ENCODE measurements at regions not wholly inside any gene's neighbourhood (a gene's known extent, or its start where the extent isn't known, plus 50 kb on each side); places are given as distances from the start of the nearest gene placed in this dataset.
"Not testable (repeated sequence)": the region's sequence is repeated elsewhere in the genome, so short reads cannot be mapped to it uniquely, and the experiment has no call there.

DNA sequence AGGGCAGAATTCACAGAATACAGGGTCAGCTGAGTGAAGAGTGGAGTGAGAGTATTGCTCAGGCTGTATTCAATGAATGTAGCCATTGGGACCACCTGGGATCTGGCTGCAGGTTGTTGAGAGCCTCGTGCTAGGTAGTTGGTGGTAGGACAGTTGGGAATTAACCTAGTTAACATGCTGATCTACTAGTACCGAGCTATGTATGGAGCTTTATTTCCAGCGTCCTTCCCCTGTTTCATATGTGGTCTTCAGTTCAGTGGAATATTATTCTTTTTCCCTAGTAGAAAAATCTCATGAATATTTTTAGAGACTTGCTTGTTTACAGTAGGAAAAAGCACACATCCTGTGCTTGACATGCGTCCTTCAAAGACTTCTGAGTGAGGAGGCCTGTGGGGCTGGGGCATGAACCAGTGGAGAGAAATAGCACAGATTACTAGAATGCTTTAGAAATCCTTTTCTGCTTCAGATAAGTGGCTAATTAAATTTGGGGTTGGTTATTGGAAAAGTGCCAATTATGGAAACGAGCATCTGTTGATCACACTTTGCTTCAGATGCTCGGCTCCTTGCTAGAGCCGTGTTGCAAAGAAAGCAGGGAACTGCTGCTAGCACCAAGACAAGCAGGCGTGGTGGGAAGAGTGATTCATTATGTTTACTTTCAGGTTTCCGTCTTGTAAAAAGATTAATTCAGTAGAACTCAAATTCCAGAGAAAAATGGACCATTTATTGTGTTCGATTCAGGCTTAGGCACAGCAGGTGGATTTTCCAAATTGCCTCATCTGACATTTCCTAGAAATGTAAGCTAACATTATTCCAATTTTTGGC is 53.6 kb downstream of the ARF6 start:
- no peak for DNase-seq (ENCODE audit: low read depth)

DNA sequence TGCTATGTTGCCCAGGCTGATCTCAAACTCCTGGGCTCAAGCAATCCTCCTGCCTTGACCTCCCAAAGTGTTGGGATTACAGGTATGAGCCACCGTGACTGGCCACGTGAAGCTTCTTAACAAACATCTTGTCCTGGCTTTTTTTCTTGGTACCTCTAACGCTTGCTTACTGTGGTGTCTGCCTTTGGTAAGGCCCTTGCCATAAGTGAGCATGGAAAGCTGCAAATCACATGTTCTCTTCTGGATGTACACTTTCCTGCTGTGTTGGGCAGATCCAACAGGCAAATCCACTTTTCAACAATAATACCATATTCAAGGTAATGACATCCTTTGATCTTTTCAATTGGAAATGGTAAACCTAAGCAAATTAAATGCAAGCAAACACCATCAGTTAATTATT is 54.6 kb downstream of the ARF6 start:
- DNase-seq (ENCODE audit: low read depth): no peak

DNA sequence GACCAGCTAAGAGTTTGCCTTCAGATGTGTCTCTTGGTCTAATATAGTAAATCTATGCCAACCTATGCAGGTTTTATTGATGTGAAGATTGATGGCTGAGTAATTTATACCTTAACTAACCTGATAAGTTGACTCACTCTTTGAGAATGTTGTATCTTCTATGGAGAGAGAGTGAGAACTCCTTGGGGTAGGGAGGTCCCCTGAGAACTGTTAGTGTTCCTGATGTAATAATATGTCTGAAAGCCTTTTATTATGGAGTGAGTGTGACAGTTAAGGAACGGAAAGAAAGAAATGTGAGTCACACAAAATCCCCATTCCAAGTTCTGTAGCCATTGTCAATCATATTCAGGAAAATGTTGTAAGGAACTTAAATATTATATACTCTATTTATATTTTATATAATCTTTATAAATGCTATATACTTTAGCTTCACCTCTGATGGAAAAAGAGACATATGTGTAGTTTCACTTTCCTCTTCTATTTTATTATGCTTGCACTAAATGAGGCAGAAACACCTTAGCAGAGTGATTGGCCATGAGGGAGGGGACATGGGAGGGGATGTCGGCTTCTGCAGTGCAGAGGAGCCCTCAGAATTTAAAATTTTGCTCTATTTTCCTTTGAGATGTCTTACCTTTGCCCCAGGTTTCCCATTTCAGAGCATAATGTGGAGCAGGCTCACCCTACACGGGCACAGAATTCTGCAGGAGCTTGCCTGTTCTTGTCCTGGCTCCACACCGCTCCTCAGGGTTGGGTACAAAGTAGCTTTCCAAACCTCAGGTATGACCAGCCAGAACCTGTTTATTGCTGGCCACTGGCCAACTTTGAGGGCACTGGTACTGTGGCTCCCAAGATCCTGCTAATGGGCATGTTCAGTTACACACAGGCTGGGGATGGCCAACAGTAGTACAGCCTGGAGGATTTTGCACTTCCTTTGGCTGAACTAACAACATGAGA is 57.7 kb downstream of the ARF6 start:
- DNase-seq (ENCODE audit: low read depth): no peak

DNA sequence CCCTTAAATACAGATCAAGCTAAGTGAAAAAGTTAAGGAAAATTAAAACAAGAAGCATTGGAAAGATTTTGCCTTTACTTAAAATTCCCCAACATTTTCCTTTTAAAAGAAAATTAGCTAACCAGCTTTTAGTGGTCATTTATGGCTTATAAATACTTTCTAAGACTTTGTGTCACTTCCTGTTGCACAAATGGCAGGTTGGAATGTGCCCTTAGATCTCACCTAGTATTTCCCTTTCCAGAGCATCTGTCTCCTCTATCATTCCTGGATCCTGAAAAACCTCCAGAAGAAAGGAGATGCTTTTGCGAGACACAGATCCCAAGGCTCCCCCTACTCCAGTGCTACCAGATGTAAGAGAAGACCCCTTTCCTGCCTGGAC is 58.3 kb downstream of the ARF6 start:
- DNase-seq (ENCODE audit: low read depth): no peak

DNA sequence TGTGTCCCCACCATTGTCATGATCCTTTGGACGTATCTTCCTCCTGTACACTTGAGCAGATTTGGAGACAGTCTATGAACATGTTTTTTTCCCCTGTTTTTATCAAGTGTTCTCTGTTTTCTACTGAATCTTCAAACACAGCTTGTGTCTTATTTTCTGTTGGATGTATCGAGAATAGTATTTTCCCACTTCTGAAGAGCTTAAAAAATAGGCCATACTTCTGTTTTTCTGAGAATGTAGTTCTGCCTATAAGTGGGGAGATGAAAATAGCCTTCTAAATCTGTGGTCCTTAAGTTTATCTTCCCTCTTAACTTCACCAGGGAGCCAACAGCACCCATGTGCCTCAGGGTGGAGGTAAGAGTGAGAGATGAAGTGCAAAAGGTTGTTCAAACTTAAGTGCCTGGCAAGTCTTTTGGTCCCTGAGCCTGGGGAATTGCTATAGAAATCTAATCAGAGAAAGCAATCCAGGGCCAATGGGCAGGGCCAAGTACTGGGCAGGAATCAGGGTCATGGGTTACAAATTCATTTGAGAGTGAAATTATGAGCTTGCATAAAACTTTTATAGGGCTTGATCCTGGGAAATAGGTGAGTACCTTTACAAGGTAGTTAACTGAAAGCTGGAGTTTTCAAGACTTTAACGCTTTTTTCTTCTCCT is 58.9 kb downstream of the ARF6 start:
- no peak for DNase-seq (ENCODE audit: low read depth)

DNA sequence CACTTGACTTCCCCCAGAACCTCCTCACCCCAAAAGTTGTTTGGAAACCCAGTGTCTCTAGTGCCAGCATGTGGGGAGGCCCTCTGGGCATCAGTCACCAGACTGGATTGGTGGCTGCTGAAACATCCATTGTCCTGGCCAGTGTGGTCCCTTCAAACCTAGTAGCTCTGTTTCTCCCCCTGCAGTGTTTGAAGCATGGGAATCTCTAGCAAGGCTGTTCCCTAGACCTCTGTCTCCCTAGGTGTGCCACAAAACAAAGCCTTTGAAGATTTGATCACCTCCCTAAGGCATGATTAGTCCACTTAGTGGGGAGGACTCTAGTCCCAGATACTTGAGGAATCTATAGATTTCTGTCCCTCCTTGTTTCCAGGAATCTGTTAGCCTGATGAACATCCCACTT is 60.3 kb downstream of the ARF6 start:
- no peak for DNase-seq (ENCODE audit: low read depth)

DNA sequence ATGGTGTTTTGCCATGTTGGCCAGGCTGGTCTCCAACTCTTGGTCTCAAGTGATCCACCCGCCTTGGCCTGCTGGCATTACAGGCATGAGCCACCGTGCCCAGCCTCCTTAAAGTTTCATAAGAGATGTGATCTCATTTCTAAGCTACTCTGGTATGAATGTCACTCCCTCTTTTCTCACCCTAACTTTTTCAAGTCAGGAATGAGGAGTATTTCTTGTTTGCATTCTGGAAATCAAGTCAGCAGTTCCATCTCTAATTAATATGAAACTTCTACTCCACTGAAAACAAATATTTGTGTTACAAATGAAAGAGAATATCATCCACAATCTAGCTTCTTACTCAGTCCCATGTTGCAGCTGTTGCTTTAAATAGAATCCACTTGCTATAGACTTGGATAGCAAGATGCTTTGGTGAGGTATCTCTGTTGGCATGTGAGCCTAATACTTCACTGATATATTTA is 61.3 kb downstream of the ARF6 start:
- DNase-seq (ENCODE audit: low read depth): no peak

DNA sequence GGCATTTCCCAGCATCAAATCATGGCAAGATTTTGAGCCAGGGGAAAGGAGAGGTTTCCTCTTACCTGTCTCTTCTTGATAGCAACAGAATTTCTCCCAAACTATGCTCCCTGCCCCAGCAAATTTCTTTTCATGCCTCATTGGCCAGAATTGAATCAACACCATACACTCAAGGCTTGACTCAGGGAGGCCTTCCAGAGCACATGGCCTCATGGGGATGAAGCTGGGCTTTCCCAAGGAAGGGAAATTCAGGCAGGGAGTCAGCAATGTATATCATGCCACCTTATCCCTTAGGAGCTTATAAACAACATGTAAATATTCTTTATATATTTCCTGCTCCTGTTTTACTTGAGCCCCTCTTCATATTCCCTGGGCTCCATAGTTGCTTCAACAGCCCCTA is 62.1 kb downstream of the ARF6 start:
- DNase-seq (ENCODE audit: low read depth): no peak

DNA sequence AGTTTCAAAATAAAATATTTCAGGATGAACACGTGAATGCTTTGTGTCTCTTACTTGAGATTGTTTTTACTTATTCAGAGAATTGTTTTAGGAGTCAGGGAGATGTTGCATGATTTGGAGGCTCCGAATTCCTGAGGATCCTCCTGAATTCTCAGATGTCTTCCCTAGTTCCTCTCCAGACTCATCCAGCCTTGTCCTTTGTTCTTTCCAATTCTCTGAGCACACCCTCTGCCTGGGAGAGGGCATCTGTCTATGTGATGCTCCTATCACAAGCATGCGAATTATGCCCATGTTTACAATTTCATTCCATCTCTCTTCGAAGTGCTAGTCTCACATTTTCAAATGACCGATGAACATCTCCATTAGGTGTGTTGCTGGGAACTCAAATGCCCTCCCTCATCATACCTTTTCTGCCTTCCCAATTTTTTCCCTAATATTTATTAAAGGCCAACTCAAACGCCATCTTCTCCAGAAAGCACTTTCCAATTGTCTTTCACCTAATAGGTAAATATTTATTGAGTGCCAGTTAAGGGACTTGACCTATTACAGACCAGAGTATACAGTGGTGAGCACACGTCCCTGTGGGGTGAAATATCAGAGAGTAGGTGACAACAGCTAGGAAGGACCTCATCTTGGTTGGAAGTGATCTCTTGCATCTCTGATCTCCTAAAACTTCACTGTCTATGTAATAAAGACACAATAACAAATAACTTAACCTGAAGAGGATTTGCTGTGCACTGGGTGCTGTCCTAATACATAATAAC is 64.4 kb downstream of the ARF6 start:
- DNase-seq (ENCODE audit: low read depth): no peak

DNA sequence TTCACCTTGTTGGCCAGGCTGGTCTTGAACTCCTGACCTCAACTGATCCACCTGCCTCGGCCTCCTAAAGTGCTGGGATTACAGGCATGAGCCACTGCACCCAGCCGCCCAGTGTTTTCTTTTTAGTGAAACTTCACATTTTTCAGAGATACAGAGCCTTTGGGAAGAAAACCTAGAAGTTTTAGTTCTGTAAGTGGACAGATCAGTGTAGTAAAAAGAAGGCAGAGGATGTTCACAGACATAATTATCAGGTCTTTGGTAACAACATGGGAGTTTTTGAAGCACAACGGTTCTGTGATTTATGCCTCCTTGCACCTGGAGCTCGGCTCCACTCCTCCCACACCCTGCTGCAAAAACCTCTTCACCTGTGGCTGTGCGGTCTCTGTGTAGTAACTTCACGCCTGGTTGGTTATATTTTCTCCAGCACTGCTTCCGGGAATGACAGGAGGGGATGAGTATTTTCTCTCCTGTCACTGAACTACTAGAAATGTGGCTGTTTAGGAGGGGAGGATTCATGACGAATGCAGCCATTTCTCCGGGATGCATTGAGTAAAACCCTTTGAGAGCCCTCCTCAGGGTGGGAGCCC is 67.0 kb downstream of the ARF6 start:
- no peak for DNase-seq (ENCODE audit: low read depth)

DNA sequence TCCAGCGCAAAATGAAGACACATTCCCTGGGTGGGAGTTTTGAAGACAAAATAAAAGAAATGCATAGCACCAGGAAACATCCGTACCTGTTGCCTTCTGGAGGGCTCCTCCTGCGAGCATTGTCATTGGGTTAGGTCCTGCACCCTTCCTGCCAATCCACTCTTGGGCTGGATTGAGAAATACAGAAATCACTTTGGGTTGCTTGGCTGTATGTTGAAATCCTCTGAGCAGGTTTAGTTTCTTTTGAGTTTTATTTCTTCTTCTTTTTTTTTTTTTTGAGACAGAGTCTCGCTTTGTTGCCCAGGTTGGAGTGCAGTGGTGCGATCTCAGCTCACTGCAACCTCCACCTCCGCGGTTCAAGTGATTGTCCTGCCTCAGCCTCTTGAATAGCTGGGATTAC is 67.6 kb downstream of the ARF6 start:
- DNase-seq (ENCODE audit: low read depth): no peak

DNA sequence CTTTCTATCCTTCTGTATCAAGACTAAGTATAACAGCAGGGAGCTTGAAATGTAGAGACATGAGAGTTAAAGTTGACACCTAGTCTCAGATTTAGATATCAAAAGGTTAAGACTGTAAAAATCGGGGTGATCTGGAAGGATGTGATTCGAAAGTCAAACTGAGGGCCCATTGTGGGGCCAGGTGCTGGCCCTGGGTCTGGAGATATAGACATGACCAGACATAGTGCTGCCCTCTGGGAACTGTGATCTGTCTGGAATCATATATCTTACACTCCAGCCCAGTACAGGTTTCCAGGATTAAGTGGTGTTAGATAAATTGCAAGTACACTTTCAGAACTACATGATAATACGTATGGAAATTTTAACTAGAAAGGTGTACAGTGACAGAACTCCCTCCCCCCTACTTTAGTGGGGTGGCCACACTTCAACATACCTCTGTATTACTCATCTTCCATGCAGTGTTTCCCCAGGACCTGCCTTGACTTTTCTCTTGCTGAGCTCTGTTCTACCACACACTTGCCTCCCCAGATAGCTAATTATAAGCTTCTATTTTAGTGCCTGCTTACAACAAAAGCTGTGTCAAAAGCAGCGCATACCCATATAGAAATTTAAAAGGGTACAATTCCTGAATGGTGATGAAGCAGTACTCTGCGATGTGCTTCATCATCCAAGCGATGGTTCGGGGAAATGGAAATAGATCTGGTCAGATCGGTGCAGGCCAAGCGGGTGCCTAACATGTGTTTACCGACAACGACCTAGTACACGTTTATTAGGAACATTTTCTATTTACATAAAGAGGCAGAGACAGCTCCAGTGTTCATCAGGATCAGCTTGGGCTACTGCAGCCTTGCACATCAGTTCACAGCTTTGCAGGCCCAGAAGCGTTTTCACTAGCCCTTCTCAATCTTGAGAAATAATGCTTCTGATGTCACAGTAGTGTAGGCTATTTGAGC is 68.7 kb downstream of the ARF6 start:
- DNase-seq (ENCODE audit: low read depth): no peak

DNA sequence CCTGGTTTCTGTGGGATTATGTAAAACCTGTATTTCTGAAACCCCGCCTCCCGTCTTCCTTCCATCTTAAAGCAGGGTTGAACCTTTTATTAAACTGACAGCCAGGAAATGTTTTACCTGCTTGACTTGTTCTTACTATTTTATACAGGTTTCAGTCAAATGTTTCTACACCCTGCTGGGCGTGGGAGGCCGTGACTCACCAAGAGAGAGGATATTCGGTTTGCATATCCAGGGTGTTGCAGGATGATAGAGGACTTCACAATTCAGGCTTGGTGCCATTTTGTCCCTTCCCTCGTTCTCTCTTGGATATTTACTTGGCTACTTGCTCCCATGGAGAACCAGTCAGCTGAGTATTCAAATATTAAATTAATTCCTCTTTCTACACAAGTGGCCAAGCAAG is 69.7 kb downstream of the ARF6 start:
- DNase-seq (ENCODE audit: low read depth): no peak

DNA sequence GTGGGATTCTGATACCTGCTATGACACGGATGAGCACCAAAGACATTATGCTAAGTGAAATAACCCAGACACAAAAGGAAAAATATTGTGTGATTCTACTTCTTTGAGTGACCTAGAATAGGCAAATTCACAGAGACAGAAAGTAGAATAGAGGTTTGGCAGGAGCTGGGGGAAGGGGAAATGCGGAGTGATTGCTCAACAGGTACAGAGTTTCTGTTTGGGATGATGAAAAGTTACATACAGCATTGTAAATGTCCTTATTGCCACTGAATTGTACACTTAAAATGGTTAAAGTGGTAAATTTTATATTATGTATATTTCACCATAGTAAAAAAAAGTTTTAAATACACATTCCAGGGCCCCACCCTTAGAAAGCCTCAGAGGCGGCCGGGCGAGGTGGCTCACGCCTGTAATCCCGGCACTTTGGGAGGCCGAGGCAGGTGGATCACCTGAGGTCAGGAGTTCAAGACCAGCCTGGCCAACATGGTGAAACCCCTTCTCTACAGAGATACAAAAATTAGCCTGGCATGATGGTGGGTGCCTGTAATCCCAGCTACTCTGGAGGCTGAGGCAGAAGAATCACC is 72.3 kb downstream of the ARF6 start:
- not testable (repeated sequence) for DNase-seq (ENCODE audit: low read depth)

DNA sequence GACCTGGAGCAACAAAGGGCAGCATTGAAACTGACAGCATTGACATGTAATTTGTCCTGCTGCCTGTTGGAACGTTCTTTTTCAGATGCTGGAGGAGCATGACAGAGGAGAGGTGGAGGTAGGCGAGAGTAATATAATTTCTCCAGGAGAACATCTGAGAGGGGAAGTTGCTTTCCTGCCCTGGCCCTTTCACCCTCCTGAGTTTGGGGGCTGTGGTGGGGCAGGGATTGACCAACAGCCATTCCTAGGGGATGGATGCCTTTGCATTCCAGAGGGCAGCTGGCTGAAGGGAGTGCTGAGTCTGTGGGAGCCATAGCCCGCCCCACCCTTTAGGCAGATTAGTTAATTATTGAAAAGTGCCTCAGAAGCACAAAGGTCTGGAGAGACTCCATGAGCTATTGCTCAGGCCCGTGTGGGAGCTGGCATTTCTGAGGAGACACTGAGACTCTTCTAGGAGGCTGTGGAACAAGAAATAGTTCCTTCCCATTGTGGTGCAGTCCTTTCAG is 73.5 kb downstream of the ARF6 start:
- DNase-seq (ENCODE audit: low read depth): no peak

DNA sequence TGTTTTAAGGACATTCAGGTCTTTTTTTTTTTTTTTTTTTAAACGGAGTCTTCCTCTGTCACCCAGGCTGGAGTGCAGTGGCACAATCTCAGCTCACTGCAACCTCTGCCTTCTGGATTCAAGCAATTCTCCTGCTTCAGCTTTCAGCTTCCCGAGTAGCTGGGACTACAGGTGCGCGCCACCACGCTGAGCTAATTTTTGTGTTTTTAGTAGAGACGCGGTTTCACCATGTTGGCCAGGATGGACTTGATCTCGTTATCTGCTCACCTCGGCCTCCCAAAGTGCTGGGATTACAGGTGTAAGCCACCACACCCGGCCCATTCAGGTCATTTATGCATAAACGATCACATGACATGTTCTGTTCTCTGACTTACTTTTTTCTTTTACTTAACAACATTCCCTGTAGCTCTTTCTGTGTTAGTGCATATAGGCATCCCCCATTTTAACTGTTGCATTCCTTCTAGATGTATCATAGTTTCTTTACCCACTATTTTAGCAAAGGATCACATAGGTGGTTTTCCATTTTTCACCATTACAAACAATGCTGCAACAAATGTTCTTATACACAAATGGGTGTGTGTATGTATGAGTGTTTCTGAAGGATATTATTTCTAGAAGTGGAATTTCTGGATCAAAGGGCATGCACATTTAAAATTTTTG is 74.2 kb downstream of the ARF6 start:
- DNase-seq (ENCODE audit: low read depth): no peak

DNA sequence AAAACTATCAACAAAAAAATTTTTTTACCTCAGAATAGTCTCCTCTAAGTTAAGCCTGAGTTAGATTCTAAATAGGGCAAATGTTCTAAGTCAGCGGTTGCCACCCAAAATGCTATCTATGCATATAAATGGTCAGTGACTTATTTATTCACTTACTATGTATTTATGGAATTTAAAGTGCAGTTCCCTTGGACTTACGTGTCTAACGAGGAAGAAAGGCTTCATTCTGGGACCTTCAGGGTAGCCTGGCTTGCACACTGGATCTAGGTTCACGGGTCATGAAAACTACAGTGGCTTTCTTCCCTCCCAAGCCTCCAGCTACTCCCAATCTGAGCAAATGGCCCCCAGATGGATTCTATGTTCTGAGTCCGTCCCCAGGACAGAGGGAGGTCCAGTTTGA is 77.1 kb downstream of the ARF6 start:
- DNase-seq (ENCODE audit: low read depth): no peak

DNA sequence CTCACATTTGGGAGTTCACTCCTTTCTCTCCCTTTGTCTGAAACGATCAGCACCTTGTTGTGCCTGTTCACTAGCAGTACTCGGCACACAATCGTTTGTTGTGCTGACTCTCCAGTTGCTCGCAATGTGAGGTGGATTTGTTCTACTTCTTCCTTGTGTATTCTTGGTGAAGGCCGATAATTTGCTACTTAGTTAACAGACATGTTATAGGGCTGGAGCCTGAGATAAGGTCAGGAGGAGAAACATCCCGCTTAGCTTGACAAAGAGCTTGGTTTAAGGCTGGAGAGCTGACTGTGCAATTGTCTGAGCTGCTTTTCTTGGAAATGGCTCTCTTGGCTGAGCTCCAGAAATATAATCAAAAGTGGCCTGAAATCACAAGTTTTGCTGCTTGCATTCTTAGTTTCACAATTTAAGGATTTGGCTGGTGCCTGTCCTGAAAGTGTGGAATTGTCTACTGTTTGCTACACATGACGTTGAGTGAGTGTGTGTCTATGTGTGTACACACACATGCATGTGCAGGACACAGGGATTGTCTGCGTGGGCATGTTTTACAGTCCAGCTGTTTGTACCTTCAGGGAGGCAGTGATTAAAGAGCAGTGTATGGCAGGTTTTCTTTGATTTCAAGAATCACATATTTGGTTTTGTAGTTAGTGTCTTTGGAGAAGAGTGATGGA is 77.7 kb downstream of the ARF6 start:
- DNase-seq (ENCODE audit: low read depth): no peak
